ENCODE measurements at regions not wholly inside any gene's neighbourhood (a gene's known extent, or its start where the extent isn't known, plus 50 kb on each side); places are given as distances from the start of the nearest gene placed in this dataset.

GRCh38 chr2:142294225-142294624 lies 163.4 kb upstream of the LRP1B start:
- no peaks in the 10 kb centered on the region for H3K4me1 Mint-ChIP-seq
- H3K9me3 Mint-ChIP-seq (ENCODE audit: insufficient read depth) = no peaks in the 10 kb centered on the region
- Histone ChIP-seq H3K27ac (ENCODE audit: low read length in 2 of 2) (no peak overlapping the region), H2AFZ (ENCODE audit: insufficient read depth, low read depth, low read length, poor library complexity, severe bottlenecking) (no peak overlapping the region), H3K4me3 (ENCODE audit: control extremely low read depth in 1 of 5, extremely low read depth in 1 of 5, insufficient read depth in 1 of 5, low read depth in 2 of 5, low read length in 4 of 5) (no peak overlapping the region), H3K4me2 (replicated peaks; ENCODE audit: low read depth, low read length, poor library complexity, severe bottlenecking) (no peak overlapping the region), H3K9me3 (ENCODE audit: control extremely low read depth in 1 of 3, control insufficient read depth in 2 of 3, insufficient read depth in 1 of 3, low read length in 2 of 3) (no peaks in the 10 kb centered on the region), H3K4me1 (ENCODE audit: control insufficient read depth in 2 of 2, insufficient read depth in 2 of 2, low read length in 2 of 2) (no peaks in the 10 kb centered on the region), H3K9ac (ENCODE audit: low read length) (no peak overlapping the region), H3K27me3 (replicated peaks in 1 of 4; ENCODE audit: control extremely low read depth in 1 of 4, control insufficient read depth in 3 of 4, insufficient read depth in 4 of 4, low read length in 3 of 4) (no peaks in the 10 kb centered on the region), H3K36me3 (replicated peaks in 1 of 2; ENCODE audit: control extremely low read depth in 1 of 2, control insufficient read depth in 1 of 2, extremely low read depth in 1 of 2, insufficient read depth in 2 of 2, low read length in 1 of 2) (no peaks in the 10 kb centered on the region), H3K79me2 (ENCODE audit: control insufficient read depth, insufficient read depth, low read length) (no peaks in the 10 kb centered on the region), H4K20me1 (ENCODE audit: control insufficient read depth, insufficient read depth, low read length, poor library complexity, severe bottlenecking) (no peaks in the 10 kb centered on the region)
- ChIA-PET POLR2A (no interaction called here), CTCF (no interaction called here)
- H3K4me3 Mint-ChIP-seq = no peak overlapping the region
- no peak overlapping the region for H3K27ac Mint-ChIP-seq
- intact Hi-C loops (cut with micrococcal nuclease) = no loop called here
- no peak for ATAC-seq (ENCODE audit: low read depth)
- 60% methylated on average over 1 of the region's 2 CpGs for WGBS (ENCODE audit: insufficient coverage)
- no peak for DNase-seq
- TF ChIP-seq EZH2 (IDR thresholded peaks at IDR 0.05; ENCODE audit: borderline replicate concordance, insufficient read depth, low read depth, low read length, poor library complexity, severe bottlenecking) (no peak), CTCF (IDR thresholded peaks at IDR 0.05) (no peak)
- H3K27me3 Mint-ChIP-seq = peaks cover 4% of the 10 kb centered on the region

DNA sequence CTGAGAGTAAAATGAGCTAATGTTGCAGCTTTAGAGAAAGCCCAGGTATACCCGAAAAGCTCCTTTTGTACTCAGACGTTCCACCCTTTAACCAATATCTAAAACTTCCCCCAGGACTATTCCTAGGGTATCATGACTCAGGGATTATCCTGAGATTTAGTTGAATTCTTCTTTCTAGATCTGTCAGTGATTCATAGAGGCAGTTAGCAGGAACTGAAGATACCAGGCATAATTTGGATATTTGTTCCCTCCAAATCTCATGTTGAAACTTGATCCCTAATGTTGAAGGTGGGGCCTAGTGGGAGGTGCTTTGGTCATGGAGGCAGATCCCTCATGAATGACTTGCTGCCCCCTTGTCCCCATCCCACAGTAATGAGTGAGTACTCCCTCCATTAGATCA lies 161.2 kb upstream of the LRP1B start:
- CTCF ChIA-PET = no interaction called here
- H3K9me3 ChIP-seq (ENCODE audit: control extremely low read depth in 1 of 3, control insufficient read depth in 2 of 3, insufficient read depth in 1 of 3, low read length in 2 of 3) = no peaks in the 10 kb centered on the region
- no peak overlapping the region for H3K9ac ChIP-seq (ENCODE audit: low read length)
- no peak overlapping the region for H3K4me3 Mint-ChIP-seq
- no peaks in the 10 kb centered on the region for H3K36me3 ChIP-seq (replicated peaks in 1 of 2; ENCODE audit: control extremely low read depth in 1 of 2, control insufficient read depth in 1 of 2, extremely low read depth in 1 of 2, insufficient read depth in 2 of 2, low read length in 1 of 2)
- peaks cover 4% of the 10 kb centered on the region for H3K27me3 Mint-ChIP-seq
- H3K27me3 ChIP-seq (replicated peaks in 1 of 4; ENCODE audit: control extremely low read depth in 1 of 4, control insufficient read depth in 3 of 4, insufficient read depth in 4 of 4, low read length in 3 of 4) = no peaks in the 10 kb centered on the region
- ATAC-seq (ENCODE audit: low read depth) (no peak), DNase-seq (no peak)
- H3K4me2 ChIP-seq (replicated peaks; ENCODE audit: low read depth, low read length, poor library complexity, severe bottlenecking) = no peak overlapping the region
- H3K27ac Mint-ChIP-seq = no peak overlapping the region
- no peak overlapping the region for H3K4me3 ChIP-seq (ENCODE audit: control extremely low read depth in 1 of 5, extremely low read depth in 1 of 5, insufficient read depth in 1 of 5, low read depth in 2 of 5, low read length in 4 of 5)
- no peaks in the 10 kb centered on the region for H4K20me1 ChIP-seq (ENCODE audit: control insufficient read depth, insufficient read depth, low read length, poor library complexity, severe bottlenecking)
- H3K4me1 ChIP-seq (ENCODE audit: control insufficient read depth in 2 of 2, insufficient read depth in 2 of 2, low read length in 2 of 2) = no peaks in the 10 kb centered on the region
- H3K79me2 ChIP-seq (ENCODE audit: control insufficient read depth, insufficient read depth, low read length) = no peaks in the 10 kb centered on the region
- H3K9me3 Mint-ChIP-seq (ENCODE audit: insufficient read depth) = no peaks in the 10 kb centered on the region
- TF ChIP-seq CTCF (IDR thresholded peaks at IDR 0.05) (no peak), EZH2 (IDR thresholded peaks at IDR 0.05; ENCODE audit: borderline replicate concordance, insufficient read depth, low read depth, low read length, poor library complexity, severe bottlenecking) (no peak)
- H2AFZ ChIP-seq (ENCODE audit: insufficient read depth, low read depth, low read length, poor library complexity, severe bottlenecking) = no peak overlapping the region
- no peaks in the 10 kb centered on the region for H3K4me1 Mint-ChIP-seq
- POLR2A ChIA-PET = no interaction called here
- intact Hi-C loops (cut with micrococcal nuclease) = no loop called here
- no peak overlapping the region for H3K27ac ChIP-seq (ENCODE audit: low read length in 2 of 2)
- no CpG with 5 or more reads among the region's 2 CpGs for WGBS (ENCODE audit: insufficient coverage)

Measured in B cell (primary cell).